H1 (cell line): ENCODE measurements at regions not wholly inside any gene's neighbourhood (a gene's known extent, or its start where the extent isn't known, plus 50 kb on each side); places are given as distances from the start of the nearest gene placed in this dataset.

ENCODE experiments used
- CTCF ChIA-PET: fragments of 300-600 bp; sonication (Branson Sonifier 250); formaldehyde crosslinking; loops from one replicate; lab custom pipeline; 2021; ENCODE audit not compliant: partially characterized antibody; lab: Charles Lee
- POLR2A ChIA-PET: fragments of 300-600 bp; sonication (Branson Sonifier 250); formaldehyde crosslinking; loops from one replicate; lab custom pipeline; 2021; ENCODE audit warnings: inconsistent platforms; ENCODE audit not compliant: partially characterized antibody; lab: Charles Lee
- DNase-seq, 2 experiments: peaks; one replicate each; pipeline versions ENCODE4 v3.0.0 to v3.0.0-alpha.2; 2010 to 2022; ENCODE audit warnings: low spot score in 2 of 2, low read depth in 1 of 2, mixed read lengths in 1 of 2
- FAIRE-seq: peaks from 2 replicates; lab custom pipeline; 2011; peaks lifted over from hg19 to GRCh38; lab: Jason Lieb, UNC
- H2AFZ ChIP-seq: 2 replicates; pipeline ENCODE4 v1.8.1; 2012; ENCODE audit warnings: low read length, inconsistent platforms
- H2AK5ac ChIP-seq: 2 replicates; pipeline ENCODE4 v1.6.1; 2013; ENCODE audit warnings: low read depth, low read length
- H2BK120ac ChIP-seq: replicated peaks from 2 replicates; pipeline ENCODE3; 2013; ENCODE audit warnings: low read depth, low read length, inconsistent platforms
- H2BK12ac ChIP-seq: 2 replicates; pipeline ENCODE4 v1.6.1; 2013; ENCODE audit warnings: low read depth, low read length
- H2BK15ac ChIP-seq: 2 replicates; pipeline ENCODE4 v1.6.1; 2013; ENCODE audit warnings: low read length
- H2BK20ac ChIP-seq: 2 replicates; pipeline ENCODE4 v1.6.1; 2013; ENCODE audit warnings: low read length
- H2BK5ac ChIP-seq: 2 replicates; pipeline ENCODE4 v1.6.1; 2013; ENCODE audit warnings: low read depth, low read length
- H3K14ac ChIP-seq: 2 replicates; pipeline ENCODE4 v1.6.1; 2013; ENCODE audit warnings: inconsistent platforms; ENCODE audit not compliant: insufficient read length
- H3K18ac ChIP-seq: 2 replicates; pipeline ENCODE4 v1.6.1; 2013; ENCODE audit warnings: low read length; ENCODE audit errors: extremely low read depth
- H3K23ac ChIP-seq: 2 replicates; pipeline ENCODE4 v1.6.1; 2013; ENCODE audit warnings: inconsistent platforms; ENCODE audit not compliant: insufficient read length
- H3K23me2 ChIP-seq: 2 replicates; pipeline ENCODE4 v1.6.1; 2013; ENCODE audit warnings: low read depth, low read length
- H3K27ac ChIP-seq: 2 replicates; pipeline ENCODE4 v1.6.1; 2011; ENCODE audit warnings: low read depth, low read length, inconsistent platforms
- H3K27me3 ChIP-seq, 4 experiments: replicated peaks in 1 of 4; 1 replicate in 1 of 4; 2 replicates in 3 of 4; pipeline versions ENCODE4 v1.6.1 to v1.8.1; 2011 to 2013; ENCODE audit warnings: low read length in 3 of 4, mild to moderate bottlenecking in 3 of 4, inconsistent platforms in 2 of 4, mixed read lengths in 2 of 4, moderate library complexity in 1 of 4; ENCODE audit not compliant: control insufficient read depth in 3 of 4, insufficient read depth in 3 of 4; ENCODE audit errors: extremely low read depth in 1 of 4
- H3K36me3 ChIP-seq, 4 experiments: 2 replicates each; pipeline versions ENCODE4 v1.6.1 to v1.8.1; 2011 to 2013; ENCODE audit warnings: mild to moderate bottlenecking in 4 of 4, low read length in 3 of 4, moderate library complexity in 2 of 4, control low read depth in 1 of 4, inconsistent platforms in 1 of 4; ENCODE audit not compliant: insufficient read depth in 4 of 4, control insufficient read depth in 2 of 4
- H3K4ac ChIP-seq: replicated peaks from 2 replicates; pipeline ENCODE3; 2013; ENCODE audit warnings: low read length, low read depth, mixed read lengths, inconsistent platforms; ENCODE audit not compliant: insufficient read length
- H3K4me1 ChIP-seq, 4 experiments: replicated peaks in 1 of 4; 1 replicate in 1 of 4; 2 replicates in 3 of 4; pipeline versions ENCODE4 v1.6.1 to v1.8.1; 2011 to 2013; ENCODE audit warnings: low read length in 3 of 4, inconsistent platforms in 2 of 4, mixed read lengths in 1 of 4; ENCODE audit not compliant: insufficient read depth in 4 of 4, control insufficient read depth in 3 of 4
- H3K4me2 ChIP-seq, 2 experiments: 2 replicates each; pipeline versions ENCODE4 v1.6.1 to v1.8.1; 2011 to 2013; ENCODE audit warnings: low read depth in 2 of 2, low read length in 2 of 2, control low read depth in 1 of 2, inconsistent platforms in 1 of 2, mild to moderate bottlenecking in 1 of 2; ENCODE audit not compliant: insufficient read depth in 1 of 2
- H3K4me3 ChIP-seq, 4 experiments: fragments of 200-600, 300-600 bp in 1 of 4; sonication (generic), shearing (Covaris generic), sonication (Bioruptor Twin) in 1 of 4; 2 replicates each; pipeline versions ENCODE4 v1.5.1 to v1.8.1; 2011 to 2016; ENCODE audit warnings: low read length in 4 of 4, low read depth in 3 of 4, control low read depth in 2 of 4, inconsistent platforms in 2 of 4, mild to moderate bottlenecking in 2 of 4, mixed read lengths in 1 of 4, moderate library complexity in 1 of 4; ENCODE audit not compliant: insufficient read depth in 2 of 4; ENCODE audit errors: extremely low read depth in 1 of 4
- H3K56ac ChIP-seq: replicated peaks from 2 replicates; pipeline ENCODE3; 2013; ENCODE audit warnings: low read depth, mild to moderate bottlenecking, mixed read lengths, low read length, inconsistent platforms; ENCODE audit not compliant: insufficient read length
- H3K79me1 ChIP-seq: 2 replicates; pipeline ENCODE4 v1.6.1; 2013; ENCODE audit warnings: low read depth, low read length, control low read depth
- H3K79me2 ChIP-seq, 2 experiments: 2 replicates each; pipeline versions ENCODE4 v1.6.1 to v1.8.1; 2012 to 2013; ENCODE audit warnings: low read length in 2 of 2, mild to moderate bottlenecking in 2 of 2, inconsistent platforms in 1 of 2; ENCODE audit not compliant: insufficient read depth in 2 of 2, control insufficient read depth in 1 of 2
- H3K9ac ChIP-seq, 4 experiments: replicated peaks in 1 of 4; 1 replicate in 1 of 4; 2 replicates in 3 of 4; pipeline versions ENCODE4 v1.6.1 to v1.8.1; 2011 to 2013; ENCODE audit warnings: low read depth in 3 of 4, low read length in 3 of 4, control low read depth in 2 of 4, mild to moderate bottlenecking in 2 of 4, moderate library complexity in 2 of 4, inconsistent platforms in 1 of 4; ENCODE audit errors: extremely low read depth in 1 of 4
- H3K9me3 ChIP-seq, 2 experiments: 2 replicates each; pipeline versions ENCODE4 v1.6.1 to v1.8.1; 2012 to 2013; ENCODE audit warnings: mild to moderate bottlenecking in 2 of 2, moderate library complexity in 2 of 2, control low read depth in 1 of 2, inconsistent platforms in 1 of 2, low read depth in 1 of 2, low read length in 1 of 2, mixed read lengths in 1 of 2; ENCODE audit not compliant: insufficient read depth in 2 of 2
- H4K20me1 ChIP-seq, 2 experiments: replicated peaks in 1 of 2; 2 replicates each; pipeline versions ENCODE3 to v1.8.1; 2011 to 2013; ENCODE audit warnings: inconsistent platforms in 2 of 2, low read length in 2 of 2, mild to moderate bottlenecking in 1 of 2; ENCODE audit not compliant: insufficient read depth in 2 of 2, control insufficient read depth in 1 of 2
- H4K5ac ChIP-seq: 2 replicates; pipeline ENCODE4 v1.6.1; 2013; ENCODE audit warnings: low read length, low read depth, mixed read lengths, inconsistent platforms; ENCODE audit not compliant: insufficient read length
- H4K8ac ChIP-seq: 2 replicates; pipeline ENCODE4 v1.8.0; 2013; ENCODE audit warnings: mild to moderate bottlenecking, moderate library complexity, low read length, inconsistent platforms; ENCODE audit not compliant: insufficient read depth; ENCODE audit errors: extremely low read depth
- H4K91ac ChIP-seq: replicated peaks from 2 replicates; pipeline ENCODE3; 2013; ENCODE audit warnings: low read length, mixed read lengths, inconsistent platforms; ENCODE audit not compliant: insufficient read length
- CHD1 ChIP-seq: IDR thresholded peaks from 2 replicates; pipeline ENCODE4 v1.6.1; 2012; ENCODE audit warnings: low read depth, low read length, improper control_type of control experiment
- FOSL1 ChIP-seq: IDR thresholded peaks from 2 replicates; pipeline ENCODE4 v1.6.1; 2011; ENCODE audit warnings: mild to moderate bottlenecking, low read depth, low read length, moderate library complexity; ENCODE audit not compliant: insufficient read depth
- NRF1 ChIP-seq: IDR thresholded peaks from 2 replicates; pipeline ENCODE4 v1.6.1; 2011; ENCODE audit warnings: mild to moderate bottlenecking, low read depth, low read length, improper control_type of control experiment
- POU5F1 ChIP-seq: IDR thresholded peaks from 2 replicates; pipeline ENCODE4 v1.6.1; 2011; ENCODE audit warnings: low read depth, mild to moderate bottlenecking, low read length, moderate library complexity
- RNF2 ChIP-seq: fragments of 200-900, 300-1000 bp; sonication (generic); IDR thresholded peaks from 2 replicates; pipeline ENCODE4 v1.7.1; 2016; ENCODE audit warnings: borderline replicate concordance, low read depth, mild to moderate bottlenecking, antibody characterized with exemption, low read length; ENCODE audit not compliant: poor library complexity, severe bottlenecking; ENCODE audit errors: missing control alignments
- WGBS, 2 experiments: shearing (Covaris generic) in 1 of 2; methylation state at CpG; one replicate each; pipeline versions ENCODE4 v1.1.6 to v1.1.7; 2013 to 2015; ENCODE audit warnings: low lambda C conversion rate in 2 of 2, mixed read lengths in 2 of 2, inconsistent platforms in 1 of 2, low coverage in 1 of 2, missing lambda C conversion rate in 1 of 2; ENCODE audit not compliant: insufficient replicate concordance in 2 of 2, insufficient coverage in 1 of 2, insufficient read length in 1 of 2; ENCODE audit errors: extremely low coverage in 1 of 2, missing lambda C conversion rate in 1 of 2; 5-methylcytosine and 5-hydroxymethylcytosine counted together

DNA sequence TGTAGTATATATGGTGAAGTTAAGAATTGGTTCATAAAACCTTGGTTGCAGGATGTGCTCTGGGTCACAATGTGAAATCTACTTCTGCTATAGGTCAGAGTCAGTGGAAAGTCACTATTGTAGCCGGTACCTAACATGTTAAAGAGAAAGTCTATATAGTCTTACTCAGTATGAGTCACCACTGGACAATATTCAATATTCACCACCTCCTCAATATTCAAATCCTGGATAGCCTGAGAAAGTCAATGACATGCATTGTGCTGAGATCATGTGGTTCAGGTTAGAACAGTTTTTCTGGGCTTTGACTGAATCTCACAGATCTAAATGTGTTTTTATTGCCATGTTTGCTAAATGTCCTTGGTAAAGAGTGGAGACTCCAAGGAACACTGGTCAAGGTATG lies 108.8 kb downstream of the HMHB1 start:
- H3K18ac ChIP-seq = no peak overlapping the region
- H3K4me3 ChIP-seq = no peak overlapping the region
- WGBS, 2 experiments = 88% methylated on average over 1 of the region's 1 CpG; no CpG with 5 or more reads in 1 of the 2 experiments
- ChIA-PET CTCF (no interaction called here), POLR2A (no interaction called here)
- H3K4me2 ChIP-seq = no peak overlapping the region
- H3K56ac ChIP-seq = no peak overlapping the region
- no peak overlapping the region for H3K9ac ChIP-seq
- no peaks in the 10 kb centered on the region for H3K79me1 ChIP-seq
- no peak overlapping the region for H3K14ac ChIP-seq
- H4K8ac ChIP-seq = no peak overlapping the region
- no peaks in the 10 kb centered on the region for H3K27me3 ChIP-seq
- no peak overlapping the region for H2AFZ ChIP-seq
- no peak overlapping the region for H3K4ac ChIP-seq
- H2BK15ac ChIP-seq = no peak overlapping the region
- H3K23ac ChIP-seq = no peak overlapping the region
- H2BK5ac ChIP-seq = no peak overlapping the region
- FAIRE-seq = no peak
- no peak overlapping the region for H2BK120ac ChIP-seq
- peaks cover 0 to 7% (median 0%) of the 10 kb centered on the region in 4 experiments; a peak in 2 of 7 replicates for H3K4me1 ChIP-seq
- no peaks in the 10 kb centered on the region for H3K9me3 ChIP-seq
- no peaks in the 10 kb centered on the region for H3K79me2 ChIP-seq
- H2BK12ac ChIP-seq = no peak overlapping the region
- no peak for DNase-seq
- H2BK20ac ChIP-seq = no peak overlapping the region
- H3K27ac ChIP-seq = no peak overlapping the region
- no peaks in the 10 kb centered on the region for H4K20me1 ChIP-seq
- no peak overlapping the region for H4K5ac ChIP-seq
- no peak overlapping the region for H2AK5ac ChIP-seq
- no peaks in the 10 kb centered on the region for H3K36me3 ChIP-seq
- H3K23me2 ChIP-seq = no peaks in the 10 kb centered on the region
- H4K91ac ChIP-seq = no peak overlapping the region
- TF ChIP-seq CHD1 (no peak), FOSL1 (no peak), POU5F1 (no peak), RNF2 (no peak), NRF1 (no peak)
